ENCODE measurements at regions not wholly inside any gene's neighbourhood (a gene's known extent, or its start where the extent isn't known, plus 50 kb on each side); places are given as distances from the start of the nearest gene placed in this dataset.

GRCh38 chr3:194009892-194010533, 125.9 kb upstream of the HES1 start:
- TF ChIP-seq POLR2AphosphoS5 (IDR thresholded peaks at IDR 0.05; ENCODE audit: low read depth, low read length) (no peak), POLR2A (IDR thresholded peaks at IDR 0.05; ENCODE audit: borderline replicate concordance, extremely low read depth, insufficient read depth, insufficient read length) (no peak), TCF7L2 (IDR thresholded peaks at IDR 0.05; ENCODE audit: borderline replicate concordance, extremely low read depth, insufficient read depth, insufficient read length) (no peak), RAD21 (IDR thresholded peaks at IDR 0.05; ENCODE audit: low read depth) (no peak)
